Ramos (cell line): ENCODE measurements at regions not wholly inside any gene's neighbourhood (a gene's known extent, or its start where the extent isn't known, plus 50 kb on each side); places are given as distances from the start of the nearest gene placed in this dataset.
"Not testable (repeated sequence)": the region's sequence is repeated elsewhere in the genome, so short reads cannot be mapped to it uniquely, and the experiment has no call there.

Experiments used
- in situ Hi-C: fragments of 300-500 bp; cut with MboI; formaldehyde crosslinking; loops from one replicate; pipeline ENCODE4 v1.14.3; 2022; ENCODE audit warnings: low sequenced_read_pairs; ENCODE audit not compliant: unreplicated experiment

DNA sequence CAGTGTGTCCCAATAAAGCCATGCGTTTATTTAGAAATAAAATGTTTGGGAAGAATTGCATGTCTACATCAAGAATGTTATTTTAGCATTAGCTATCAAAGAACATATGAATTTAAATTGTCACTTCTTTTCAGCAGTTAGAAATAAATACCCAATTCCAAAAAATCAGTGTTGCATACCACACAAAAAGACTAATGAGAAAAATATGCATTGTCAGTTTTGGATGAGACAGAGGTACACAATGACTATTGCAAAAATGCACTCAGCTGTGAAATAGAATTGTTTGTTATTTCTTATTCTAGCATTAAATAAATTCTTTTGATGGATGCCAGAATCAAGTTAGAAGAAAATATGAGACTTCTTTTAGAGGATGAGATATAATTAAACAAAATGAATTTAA is 833.9 kb downstream of the SLITRK1 start:
- in situ Hi-C loops, result no loop called here

DNA sequence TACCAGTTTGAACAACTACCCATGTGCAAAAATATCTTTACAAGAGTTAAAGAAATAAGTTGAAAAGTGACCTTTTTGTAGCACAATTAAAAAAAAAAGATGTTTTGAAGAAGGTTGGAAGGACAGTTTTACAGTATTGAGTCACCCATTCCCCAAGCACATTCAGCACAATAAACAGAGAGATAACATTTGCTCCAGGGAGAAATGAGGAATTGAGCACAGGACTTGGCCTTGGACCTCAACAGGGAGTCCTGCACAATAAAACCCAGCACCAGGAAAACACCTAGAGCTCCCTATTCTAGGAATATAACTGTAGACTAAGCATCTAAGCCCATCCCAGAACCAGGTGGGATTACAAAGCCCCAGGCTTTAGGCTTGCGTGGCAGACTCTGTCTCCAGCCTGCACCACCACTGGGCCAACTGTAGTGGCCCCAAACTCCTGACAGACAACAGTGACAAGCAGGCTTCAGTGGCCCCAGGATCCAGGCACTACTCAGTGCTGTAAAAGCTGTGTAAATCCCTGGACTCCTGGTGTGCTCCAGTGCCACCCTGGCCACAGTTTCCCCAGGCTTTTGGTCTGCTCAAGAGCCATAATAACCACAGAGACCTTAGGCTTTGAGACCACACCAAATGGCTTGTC is 857.2 kb downstream of the SLITRK1 start:
- in situ Hi-C loops, result no loop called here

DNA sequence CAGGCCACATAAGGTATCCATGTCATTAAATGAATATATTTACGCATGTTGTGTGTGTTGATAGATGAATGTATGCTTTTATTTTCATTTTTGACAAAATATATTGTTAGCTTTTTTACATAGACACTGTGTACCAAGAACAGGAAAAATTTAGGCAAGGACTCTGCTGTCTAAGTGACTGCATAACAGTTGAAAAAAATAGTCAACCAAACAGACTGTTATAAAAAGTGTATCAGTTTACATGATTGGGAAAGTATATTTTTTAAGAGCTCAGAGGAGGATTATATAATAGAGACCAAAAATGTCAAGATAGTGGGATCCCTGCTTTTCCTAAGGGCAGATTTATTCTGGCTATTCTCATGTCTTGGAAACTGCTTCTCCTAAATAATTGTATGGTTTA is 858.0 kb downstream of the SLITRK1 start:
- in situ Hi-C loops, result no loop called here

DNA sequence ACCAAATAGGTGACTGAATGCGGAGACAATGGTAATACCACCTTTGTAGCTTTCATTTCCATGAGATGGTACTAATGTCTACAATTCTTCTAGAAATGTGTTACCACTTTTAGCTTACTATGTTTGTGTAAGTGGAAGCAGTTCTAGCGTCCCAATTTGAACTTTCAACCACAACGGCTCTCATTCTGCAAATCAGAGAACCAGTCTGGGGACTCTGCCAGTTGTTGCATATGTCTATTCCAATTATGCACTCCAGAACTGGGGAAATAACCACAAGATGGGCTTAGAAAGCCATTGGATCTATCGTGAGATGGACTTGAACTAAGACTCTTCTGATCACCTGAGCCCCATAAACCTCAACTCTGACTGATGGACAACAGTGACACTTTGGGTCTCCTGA is 862.3 kb downstream of the SLITRK1 start:
- in situ Hi-C loops, result no loop called here

DNA sequence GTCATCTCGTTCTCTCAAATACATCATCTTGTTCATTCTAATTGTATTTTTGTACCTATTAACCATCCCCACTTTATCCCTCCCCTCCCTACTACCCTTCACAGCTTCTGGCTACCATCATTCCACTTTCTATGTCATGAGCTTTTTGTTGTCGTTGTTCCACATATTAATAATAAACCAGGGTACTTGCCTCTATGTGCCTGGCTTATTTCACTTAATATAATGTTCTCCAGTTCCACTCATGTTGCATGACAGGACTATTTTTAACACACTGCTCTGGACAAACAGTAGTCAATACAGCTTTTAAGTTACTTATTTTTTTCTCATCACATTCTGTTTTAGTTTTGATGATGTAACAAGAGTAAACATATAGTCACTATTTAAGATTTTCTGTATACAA is 872.3 kb downstream of the SLITRK1 start:
- in situ Hi-C loops, result no loop called here

DNA sequence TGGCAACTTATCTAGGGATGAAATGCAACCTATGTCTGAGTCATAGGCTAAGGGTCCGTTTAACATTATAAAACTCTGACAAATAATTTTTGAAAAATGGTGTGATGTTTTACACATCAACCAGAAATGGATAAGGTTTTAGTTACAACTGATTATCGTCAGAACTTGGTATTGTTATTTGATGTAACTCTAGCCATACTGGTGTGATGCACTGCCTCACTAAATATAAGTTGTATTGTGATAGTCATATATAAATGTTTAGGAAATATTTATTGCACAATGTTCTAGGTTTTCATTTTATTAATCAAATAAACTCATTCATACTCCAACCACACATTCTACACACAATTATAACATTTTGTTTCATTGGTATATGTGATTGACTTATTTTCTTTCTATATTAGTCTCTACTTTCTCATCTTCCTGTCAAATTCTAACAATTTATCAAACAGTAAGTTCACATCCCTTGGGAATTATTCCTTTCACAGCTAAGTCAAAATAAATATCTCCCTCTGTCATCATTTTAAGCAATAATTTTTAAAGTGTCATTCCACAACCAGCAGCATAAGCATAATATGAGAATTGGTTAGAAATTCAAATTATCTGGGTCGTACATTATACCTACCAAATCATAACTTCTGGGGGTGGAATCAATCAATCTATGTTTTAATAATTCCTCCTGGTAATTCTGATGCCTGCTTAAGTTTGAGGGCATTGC is 873.9 kb downstream of the SLITRK1 start:
- in situ Hi-C loops, result no loop called here

DNA sequence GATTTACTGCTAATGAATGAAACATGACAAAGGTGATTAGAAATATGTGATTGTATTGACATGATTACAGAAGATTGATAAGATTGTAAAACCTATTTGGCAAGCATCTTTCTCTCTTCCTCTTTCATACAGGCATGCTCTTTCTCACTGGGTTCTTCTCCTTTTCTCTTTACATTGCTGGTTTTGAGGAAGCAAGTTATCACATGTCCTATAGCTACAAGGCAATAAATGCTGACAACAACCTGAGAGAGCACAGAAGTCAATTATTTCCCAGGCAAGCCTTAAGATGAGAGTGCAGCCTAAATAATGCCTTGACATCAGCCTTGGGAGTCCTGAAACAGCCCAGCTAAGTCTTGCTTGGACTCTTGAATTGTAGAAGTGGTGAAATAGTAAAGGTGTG is 875.0 kb downstream of the SLITRK1 start:
- in situ Hi-C loops, result no loop called here

DNA sequence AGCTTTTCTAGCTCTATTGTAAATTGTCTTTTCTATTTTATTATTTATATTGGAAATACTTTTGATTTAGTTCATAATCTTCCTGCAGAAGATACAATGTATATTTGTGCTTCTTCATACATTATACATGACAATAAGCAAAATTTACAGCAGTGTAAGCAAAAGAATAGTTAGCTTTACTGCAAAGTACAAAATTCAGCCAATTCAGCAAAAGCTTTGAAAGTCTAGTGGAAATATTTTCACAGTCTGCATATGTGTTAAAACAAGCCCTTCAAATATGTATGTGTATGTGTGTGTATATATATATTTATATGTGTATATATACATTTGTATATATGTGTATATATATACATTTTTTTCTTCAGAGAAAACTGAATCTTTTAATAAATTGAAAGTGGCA is 879.1 kb downstream of the SLITRK1 start:
- in situ Hi-C loops, result no loop called here

DNA sequence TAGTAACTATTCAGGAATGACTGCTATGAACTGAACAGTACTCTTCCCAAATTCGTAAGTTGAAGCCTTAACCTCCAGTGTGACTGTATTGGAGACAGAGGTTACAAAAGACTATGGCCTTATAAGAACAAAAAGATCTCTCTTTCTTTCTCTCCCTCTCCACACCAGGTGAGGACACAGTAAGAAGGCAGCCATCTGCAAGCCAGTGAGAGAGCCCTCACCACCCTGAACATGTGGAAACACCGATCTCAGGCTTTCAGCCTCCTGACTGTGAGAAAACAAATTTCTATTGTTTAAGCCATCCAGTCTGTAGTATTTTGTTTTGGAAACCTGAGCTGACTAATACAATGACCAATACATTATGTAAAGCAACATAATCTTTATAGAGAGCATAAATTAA is 888.9 kb downstream of the SLITRK1 start:
- in situ Hi-C loops, result no loop called here

DNA sequence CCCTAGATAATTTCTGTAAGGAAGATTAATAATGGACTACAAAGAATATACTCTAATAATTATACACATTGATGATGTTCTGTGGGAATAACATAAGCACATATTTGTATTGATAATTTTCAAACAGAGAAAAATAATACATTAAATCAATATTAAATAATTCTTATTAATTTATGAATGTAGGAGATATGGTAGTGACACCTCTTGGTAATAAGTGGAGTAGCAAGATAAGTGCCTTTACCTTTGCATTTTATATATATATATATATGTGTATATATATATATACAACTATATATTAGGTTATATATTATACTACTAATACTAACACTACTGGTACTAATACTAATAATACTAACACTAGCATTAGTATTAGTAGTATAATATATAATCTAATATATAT is 905.8 kb downstream of the SLITRK1 start:
- in situ Hi-C loops, result no loop called here

DNA sequence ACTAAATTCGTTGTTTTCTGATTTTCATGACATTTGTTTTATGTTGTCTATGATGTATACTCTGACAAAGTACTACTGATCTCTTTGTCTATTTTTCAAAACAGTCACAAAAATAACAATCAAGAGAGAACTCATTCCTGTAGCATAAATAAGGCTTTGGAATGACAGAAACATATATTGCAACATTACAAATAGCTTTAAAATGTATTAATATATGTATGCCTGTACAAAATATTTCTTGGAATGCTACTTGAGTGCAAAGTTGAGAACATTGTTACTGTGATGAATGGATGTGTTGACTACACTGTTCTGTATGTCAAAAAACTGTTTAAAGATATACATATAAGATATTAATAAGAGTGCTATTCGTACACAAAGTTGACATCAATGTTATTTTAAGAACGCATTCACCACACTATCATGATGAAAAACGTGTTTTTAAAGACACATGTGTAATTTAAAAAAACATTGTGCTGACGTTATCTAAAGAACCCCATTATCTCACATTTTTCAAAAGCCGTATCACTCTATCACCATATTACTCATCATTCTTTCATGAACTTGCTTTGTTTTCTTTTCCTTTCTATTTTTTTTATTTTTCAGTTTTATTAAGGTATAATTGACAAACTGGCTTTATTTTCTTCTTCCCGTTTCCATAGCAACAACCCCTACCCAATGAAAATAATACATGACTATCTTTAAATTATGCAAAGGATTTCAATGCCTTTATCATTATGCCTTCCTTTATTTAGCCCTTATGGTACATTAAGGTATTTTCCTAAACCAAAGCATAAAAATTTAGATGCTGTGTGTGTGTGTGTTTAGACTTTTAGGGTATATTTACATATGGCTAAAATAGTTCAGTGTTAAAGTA is 918.8 kb downstream of the SLITRK1 start:
- in situ Hi-C loops, result no loop called here

DNA sequence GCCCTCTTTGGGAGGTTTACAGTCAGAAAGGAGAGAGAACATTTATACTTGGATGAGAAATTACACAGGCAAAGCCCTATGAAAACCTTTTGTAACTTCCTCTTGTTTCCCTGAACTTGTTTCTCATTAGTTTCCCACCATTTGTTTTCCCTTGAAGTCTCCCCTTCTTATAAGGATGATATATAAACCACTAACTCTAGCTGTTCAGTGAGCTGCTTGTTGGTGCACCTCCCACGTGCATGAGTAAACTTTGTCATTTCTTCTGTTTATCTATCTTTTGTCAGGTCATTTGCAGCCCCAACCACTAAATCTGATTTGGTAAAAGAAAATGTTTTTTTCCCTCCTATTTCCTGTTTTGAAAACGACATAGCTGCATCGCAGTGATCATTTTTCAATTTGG is 919.9 kb downstream of the SLITRK1 start:
- in situ Hi-C loops, result no loop called here

DNA sequence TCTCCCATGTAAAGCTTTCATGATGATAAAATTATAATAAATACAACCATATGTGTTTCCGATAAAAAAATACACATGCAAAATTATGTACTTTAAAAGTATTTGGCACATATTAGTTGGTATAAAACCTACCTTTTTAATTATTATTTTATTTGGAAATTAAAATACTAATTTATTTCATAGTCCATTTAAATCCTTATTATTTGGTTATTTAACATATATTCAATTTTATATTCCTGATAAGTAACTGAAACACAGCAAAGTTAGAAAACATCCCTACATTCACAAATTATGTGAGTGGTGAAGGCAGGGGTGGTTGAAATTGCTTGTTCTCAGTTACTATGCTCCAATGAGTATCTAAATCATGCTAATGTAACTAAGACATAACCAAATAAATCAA is 920.5 kb downstream of the SLITRK1 start:
- in situ Hi-C loops, result no loop called here

DNA sequence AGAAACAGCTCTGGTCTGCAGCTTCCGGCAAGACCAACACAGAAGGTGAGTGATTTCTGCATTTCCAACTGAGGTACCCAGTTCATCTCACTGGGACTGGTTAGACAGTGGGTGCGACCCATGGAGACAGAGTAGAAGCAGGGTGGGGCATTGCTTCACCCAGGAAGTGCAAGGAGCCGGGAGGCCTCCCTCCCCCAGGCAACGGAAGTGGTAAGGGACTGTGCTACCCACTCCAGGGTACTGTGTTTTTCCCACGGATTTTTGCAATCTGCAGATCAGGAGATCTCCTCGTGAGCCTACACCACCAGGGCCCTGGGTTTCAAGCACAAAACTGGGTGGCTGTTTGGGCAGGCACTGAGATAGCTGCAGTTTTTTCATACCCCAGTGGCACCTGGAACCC is 929.9 kb downstream of the SLITRK1 start:
- in situ Hi-C loops, result not testable (repeated sequence)

DNA sequence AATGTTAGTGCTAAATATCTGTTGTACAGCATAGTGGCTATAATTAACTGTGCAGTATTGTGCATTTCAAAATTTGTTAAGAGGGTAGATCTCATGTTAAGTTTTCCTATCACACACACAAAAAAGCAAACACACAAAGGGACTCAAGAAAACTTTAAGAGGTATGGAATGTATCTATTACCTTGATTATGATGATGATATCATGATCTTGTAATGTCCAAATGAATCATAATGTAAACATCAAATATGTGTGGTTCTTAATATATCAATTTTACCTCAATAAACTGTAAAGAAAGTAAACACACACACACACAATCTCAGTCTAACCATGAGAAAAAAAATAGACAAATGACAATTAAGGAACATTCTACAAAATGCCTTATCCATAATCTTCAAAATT is 934.6 kb downstream of the SLITRK1 start:
- in situ Hi-C loops, result no loop called here

DNA sequence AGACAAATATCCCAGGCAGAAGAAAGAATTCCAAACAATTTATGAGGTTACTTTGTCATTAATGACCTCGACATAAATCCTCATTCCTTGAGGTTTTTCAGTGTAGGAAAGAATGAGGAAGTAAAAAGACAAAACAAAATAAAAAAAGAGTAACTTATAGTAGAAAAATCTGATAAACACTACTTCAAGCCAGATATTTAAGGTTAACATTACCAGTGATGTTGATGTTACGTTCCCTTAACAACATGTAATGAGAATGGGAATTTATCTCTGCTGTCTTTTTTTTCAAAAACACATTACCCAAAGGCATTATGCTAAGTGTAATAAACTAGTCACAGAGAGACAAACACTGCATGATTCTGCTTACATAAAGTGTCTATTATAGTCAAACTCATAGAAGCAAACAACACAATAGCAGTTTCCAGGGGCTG is 935.1 kb downstream of the SLITRK1 start:
- in situ Hi-C loops, result no loop called here

DNA sequence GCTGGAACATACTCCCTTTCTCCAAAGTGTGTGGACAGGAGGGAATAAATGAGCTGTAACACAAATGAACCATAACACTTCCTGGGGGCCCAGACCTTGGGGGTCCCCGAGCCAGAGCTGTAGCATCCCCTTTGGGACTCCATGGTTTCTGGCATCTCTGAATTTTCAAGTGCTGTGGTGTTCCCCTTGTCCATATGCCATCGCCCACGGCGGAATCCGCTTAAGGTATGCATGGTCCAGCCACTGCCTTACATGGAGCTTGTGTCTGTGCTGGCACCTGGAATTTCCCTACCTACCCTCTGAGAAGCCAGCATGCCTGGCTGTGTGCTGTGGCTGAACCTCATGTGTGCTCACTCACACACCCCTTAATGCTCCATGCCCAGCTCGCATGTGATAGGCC is 943.6 kb downstream of the SLITRK1 start:
- in situ Hi-C loops, result no loop called here

DNA sequence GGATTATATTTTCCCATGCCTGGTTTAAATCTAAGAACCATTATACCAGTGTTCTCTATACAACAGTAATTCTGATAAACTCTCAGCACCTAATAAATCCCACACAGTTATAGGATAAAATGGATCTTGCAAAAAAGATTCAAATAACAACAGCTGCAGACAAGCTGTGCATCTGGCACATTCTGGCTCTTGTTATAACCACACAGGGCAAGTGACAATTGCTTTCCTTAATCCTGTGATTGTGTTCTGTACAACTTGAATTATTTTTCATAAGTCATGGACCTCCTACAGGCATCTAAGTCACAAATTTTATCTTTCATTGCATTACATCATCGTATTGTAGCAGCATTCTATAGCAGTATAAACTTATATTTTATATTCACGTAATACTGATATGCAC is 948.3 kb downstream of the SLITRK1 start:
- in situ Hi-C loops, result no loop called here

DNA sequence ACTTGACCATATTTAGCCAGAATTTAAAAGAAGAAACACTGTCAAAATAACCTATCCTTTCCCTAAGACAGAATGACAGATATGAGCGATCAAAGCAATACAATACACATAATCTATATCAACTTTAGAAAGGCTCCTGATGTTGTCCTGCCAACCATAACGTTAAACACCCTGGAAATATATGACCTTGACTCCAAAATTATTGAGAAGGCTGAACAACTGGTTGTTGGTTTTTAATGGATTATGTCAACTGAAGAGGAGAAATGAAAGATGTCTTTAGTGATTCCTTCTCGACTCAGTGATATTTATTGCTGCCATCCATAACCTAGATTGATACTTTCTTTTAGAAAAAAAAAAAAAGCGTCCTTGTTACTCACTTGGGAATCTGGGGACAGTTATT is 957.2 kb downstream of the SLITRK1 start:
- in situ Hi-C loops, result no loop called here

DNA sequence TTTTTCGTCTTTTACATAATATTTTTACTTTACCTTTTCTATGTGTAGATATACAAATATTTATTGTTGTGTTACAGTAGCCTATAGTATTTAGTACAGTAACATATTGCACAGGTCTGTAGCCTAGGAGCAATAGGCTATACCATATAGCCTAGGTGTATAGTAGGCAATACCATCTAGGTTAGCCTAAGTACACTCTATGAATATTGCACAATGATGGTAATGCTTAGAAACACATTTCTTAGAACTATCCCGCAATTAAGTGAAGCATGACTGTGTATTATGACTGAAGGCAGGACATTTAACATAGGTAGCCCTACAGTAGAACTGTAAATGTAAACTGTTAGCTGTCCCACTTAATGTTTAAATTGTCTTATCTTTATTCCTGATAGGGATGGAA is 964.3 kb downstream of the SLITRK1 start:
- in situ Hi-C loops, result no loop called here

DNA sequence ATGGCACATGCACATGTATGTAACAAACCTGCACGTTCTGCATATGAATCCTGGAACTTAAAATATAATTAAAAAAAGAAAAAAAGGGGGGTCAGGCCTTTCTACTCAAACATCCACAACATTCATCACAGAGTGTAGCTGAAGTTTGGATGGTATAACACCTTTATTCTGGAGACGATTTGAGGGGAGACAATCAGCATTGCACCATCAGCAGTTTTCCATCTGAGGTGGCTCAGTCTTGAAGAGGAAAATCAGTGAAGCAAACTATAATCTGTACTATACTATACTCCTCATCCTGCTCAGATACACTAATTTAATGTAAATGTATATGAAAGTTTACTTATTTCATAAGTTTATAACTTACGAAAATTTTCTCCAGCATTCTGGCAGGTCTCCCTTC is 969.7 kb downstream of the SLITRK1 start:
- in situ Hi-C loops, result no loop called here
